ENCODE measurements at regions not wholly inside any gene's neighbourhood (a gene's known extent, or its start where the extent isn't known, plus 50 kb on each side); places are given as distances from the start of the nearest gene placed in this dataset.

DNA sequence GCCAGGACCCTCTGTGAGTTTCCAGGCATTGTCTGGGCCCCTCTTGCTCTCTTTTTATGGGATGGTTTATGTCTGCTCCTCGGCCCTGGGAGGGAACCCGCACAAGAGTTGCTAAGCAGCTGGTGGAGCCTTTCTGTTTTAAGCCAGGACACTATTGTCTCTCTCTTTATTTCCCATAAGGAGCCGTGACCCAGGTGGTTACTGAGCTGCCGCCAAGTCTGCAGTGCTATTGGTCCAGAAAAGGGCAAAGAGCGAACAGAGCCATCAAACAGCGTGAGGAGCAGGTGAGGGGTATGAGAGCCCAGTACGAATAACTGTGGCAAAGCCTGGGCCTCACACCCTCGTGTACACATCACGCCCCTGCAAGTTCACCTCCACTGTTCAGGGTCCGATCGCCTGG is 280.2 kb downstream of the SHQ1 start:
- no peak for DNase-seq (ENCODE audit: low read depth in 2 of 2)

- no peak for DNase-seq (ENCODE audit: low read depth in 2 of 2)
These were observed 280.8 kb downstream of the SHQ1 start for GRCh38 chr3:72567474-72567873.

- no peak for DNase-seq (ENCODE audit: low read depth in 2 of 2)
These were observed 282.7 kb downstream of the SHQ1 start for GRCh38 chr3:72565593-72565992.

- DNase-seq (ENCODE audit: low read depth in 2 of 2) = no peak
These were observed 284.4 kb downstream of the SHQ1 start for GRCh38 chr3:72563690-72564370.

- no peak for DNase-seq (ENCODE audit: low read depth in 2 of 2)
These were observed 287.2 kb downstream of the SHQ1 start for GRCh38 chr3:72560846-72561675.

DNA sequence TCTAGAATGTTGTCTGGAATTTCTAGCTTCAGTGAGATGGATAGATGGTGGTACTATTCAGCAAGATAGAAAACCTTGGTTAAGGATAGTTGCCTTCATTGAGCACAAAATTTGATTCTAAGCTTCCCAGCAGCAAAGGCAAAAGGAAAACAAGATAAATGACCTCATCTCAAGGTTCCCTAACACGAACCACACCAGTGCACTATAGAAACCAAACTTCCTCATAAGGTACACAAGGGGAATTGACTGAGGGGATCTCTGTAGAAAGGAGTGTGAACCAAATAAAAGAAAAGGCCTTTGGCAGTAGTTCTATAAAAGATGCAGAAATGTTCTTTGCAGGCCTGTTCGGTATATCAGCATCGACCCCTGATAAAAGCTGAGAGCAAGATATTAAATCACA is 288.9 kb downstream of the SHQ1 start:
- DNase-seq (ENCODE audit: low read depth in 2 of 2) = no peak

- no peak for DNase-seq (ENCODE audit: low read depth in 2 of 2)
These were observed 290.2 kb downstream of the SHQ1 start for GRCh38 chr3:72558001-72558400.

GRCh38 chr3:72555714-72556113 is 292.5 kb downstream of the SHQ1 start:
- no peak for DNase-seq (ENCODE audit: low read depth in 2 of 2)

- DNase-seq (ENCODE audit: low read depth in 2 of 2) = no peak
These were observed 293.6 kb downstream of the SHQ1 start for GRCh38 chr3:72554689-72555088.

GRCh38 chr3:72553298-72553697 is 294.9 kb downstream of the SHQ1 start:
- no peak for DNase-seq (ENCODE audit: low read depth in 2 of 2)

DNA sequence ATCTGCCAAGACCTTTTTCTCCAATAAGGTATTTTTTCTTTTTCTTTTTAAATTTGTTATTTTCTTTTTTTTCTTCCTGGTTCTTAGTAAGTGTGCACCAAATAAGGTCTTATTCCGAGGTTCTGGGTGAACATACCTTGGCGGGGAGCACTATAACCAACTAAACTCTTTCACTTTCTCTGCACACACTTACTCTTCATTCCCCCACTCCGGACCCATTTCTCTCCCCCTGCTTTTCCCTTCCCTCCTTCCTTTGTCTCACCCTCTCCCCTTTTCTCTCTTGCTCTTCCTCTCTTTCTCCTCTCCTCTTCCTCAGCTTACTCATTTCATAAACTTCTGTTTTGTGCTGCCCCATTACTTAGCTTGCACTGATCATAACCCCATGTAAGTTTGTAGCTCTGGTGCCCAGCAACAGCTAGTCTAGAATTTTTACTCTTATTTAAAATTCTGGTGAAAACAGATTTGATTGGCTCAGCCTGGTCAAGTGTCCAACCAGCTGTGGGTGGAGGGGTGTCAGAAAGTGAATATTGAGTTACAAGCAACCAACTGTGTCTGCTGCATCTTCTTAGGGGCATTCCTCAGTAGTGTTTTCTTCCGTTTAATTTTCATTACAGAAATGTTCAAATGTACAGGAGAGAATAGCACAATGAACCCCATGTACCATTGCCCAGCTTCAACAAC is 297.5 kb downstream of the SHQ1 start:
- DNase-seq (ENCODE audit: low read depth in 2 of 2) = no peak

- DNase-seq (ENCODE audit: low read depth in 2 of 2) = no peak
These were observed 298.3 kb downstream of the SHQ1 start for GRCh38 chr3:72549761-72550581.

DNA sequence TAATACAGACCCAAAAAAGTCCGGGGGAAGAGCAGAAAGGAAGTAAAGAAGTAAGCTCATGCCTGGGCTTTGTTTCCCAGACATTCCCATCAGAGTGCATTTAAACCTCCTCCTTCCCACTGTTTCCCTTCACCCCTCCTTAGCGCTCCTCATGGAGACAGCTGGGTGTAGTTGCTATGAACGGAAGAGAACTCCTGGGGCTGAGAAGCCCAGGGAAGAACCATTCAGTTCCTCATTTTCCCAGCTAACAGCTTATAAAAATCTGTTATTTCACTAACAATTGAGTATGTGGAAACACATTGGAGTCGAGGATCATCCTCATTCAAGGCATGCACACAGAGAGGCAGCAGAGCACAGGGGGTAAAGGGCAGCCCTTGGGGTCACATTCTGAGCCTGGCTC is 299.3 kb downstream of the SHQ1 start:
- DNase-seq (ENCODE audit: low read depth in 2 of 2) = no peak

DNA sequence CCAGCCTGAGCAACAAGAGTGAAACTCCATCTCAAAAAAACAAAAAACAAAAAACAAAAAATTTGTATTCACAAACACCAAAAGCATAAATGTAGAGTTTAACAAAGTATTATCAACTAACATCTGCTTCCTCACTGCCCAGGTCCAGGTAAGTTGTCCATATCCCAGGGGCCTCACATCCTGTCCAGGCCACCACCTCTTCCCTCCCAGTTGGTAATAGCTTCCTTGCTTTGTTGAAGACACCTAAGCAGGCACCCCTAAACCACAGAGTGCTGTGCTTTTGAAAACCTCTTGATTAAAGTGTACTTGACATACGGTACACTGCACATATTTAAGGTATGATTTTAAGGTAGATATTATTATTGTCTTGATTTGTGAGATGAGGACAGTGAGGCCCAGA is 299.8 kb downstream of the SHQ1 start:
- no peak for DNase-seq (ENCODE audit: low read depth in 2 of 2)

DNA sequence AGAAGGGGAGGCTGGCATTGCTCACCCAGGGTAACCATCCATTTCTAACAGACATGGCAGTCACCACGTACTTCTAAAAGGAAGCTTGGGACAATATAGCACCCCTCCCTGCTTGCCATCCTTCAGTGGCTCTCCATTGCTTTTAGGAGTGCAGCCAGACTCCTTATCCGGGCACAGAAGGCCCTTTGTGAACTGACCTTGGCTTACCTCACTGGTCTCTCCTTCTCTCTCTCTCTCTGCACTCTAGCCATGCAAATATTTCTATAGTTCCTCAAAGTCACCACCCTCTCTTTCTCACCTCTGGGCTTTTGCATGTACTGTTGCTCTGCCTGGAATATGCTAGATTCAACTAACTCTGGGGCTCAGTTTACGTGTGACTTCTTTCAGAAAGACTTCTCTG is 301.1 kb downstream of the SHQ1 start:
- no peak for DNase-seq (ENCODE audit: low read depth in 2 of 2)

DNA sequence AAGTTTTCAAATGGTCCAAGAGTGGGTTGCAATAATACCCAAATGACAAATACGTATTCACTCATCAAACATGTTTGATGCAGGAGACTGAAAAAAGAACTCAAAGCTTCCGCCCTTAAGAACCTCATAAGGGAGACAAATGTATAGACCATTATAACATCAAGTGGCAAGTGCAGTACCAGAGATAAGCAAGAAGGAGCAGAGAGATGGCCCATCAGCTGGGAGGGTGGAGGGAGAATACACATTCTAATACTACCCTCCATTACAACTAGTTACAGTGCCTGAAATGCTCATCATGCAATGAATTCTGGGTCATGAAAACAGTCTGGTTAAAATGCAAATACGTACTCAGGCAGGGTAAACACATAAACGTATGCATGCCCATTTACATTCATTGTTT is 304.0 kb downstream of the SHQ1 start:
- DNase-seq (ENCODE audit: low read depth in 2 of 2) = no peak

DNA sequence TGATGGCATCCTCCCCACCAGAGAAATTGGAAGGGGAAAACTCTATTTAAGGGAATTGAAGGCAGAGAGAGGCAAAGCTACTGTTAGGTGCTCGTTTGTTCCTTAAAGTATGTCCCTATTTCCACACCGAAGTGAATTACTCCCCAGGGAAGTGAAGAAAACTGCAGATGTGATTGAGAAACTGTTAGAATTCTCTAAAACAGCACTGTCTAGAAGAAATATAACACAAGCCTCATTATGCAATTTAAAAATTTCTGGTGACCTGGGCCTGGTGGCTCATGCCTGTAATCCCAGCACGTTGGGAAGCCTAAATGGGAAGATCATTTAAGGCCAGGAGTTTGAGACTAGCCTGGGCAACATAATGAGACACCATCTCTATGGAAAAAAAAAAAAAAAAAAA is 305.0 kb downstream of the SHQ1 start:
- no peak for DNase-seq (ENCODE audit: low read depth in 2 of 2)

DNA sequence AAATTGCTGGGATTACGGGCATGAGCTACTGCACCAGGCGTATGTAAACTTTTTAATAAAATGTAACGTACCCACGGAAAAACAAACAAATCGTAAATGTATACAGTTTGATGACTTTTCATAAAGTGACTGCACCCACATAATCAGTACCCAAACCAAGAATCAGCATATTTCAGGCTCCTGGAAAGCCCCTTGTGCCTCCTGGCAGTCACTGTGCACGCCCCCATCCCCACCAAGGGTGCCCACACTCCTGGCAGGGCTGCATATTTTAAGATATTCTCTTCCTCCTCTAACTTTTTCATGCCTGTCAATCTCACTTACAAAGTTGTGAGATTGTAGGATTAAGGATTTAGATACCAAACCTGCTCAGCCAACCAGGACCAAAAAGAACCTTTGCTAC is 305.5 kb downstream of the SHQ1 start:
- no peak for DNase-seq (ENCODE audit: low read depth in 2 of 2)

DNA sequence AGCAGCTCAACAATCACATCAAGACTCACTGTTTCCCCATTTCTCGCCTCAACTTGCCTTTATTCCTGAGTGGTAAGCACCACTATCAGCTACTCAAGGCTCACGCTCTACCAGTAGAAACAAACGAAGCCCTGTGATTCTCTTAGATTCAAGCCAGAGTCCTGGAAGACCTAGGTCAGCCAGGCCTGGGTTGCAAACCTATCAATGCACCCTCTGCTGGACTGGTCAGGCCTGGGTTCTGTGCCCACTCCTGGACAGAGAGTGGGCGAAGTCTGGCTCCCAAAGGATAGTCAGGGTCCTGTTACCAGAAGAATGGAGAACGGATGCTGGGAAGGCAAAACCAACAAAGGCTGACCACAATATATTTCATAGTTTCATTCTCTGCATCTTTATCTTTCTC is 308.4 kb downstream of the SHQ1 start:
- DNase-seq (ENCODE audit: low read depth in 2 of 2) = no peak

- DNase-seq (ENCODE audit: low read depth in 2 of 2) = no peak
These were observed 310.0 kb downstream of the SHQ1 start for GRCh38 chr3:72538070-72538745.

DNA sequence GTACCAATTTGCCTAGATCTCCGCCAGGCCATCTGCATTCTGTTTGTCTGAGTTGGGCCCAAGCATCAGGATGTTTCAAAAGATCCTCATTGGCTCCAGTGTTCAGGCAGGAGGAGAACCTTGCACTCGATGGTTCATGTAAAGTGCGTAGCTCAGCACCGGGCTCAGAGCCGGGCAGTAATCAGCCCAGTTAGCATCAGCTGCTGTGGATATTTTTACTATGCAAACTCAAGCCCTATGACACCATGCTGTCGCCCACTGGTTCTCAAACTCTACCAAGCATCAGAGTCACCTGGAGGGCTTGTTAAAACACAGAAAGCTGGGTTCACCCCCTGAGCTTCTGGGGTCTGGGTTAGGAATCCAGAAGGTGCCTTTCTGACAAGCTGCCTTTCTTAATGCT is 310.8 kb downstream of the SHQ1 start:
- DNase-seq (ENCODE audit: low read depth in 2 of 2) = no peak

All from stimulated activated CD8-positive, alpha-beta memory T cell treated with anti-CD3 and anti-CD28 coated beads, Interleukin-7, amount 100 ng/mL, for 4 hours (primary cell).